Sigmoid colon (tissue), 6 donors: ENCODE measurements at regions not wholly inside any gene's neighbourhood (a gene's known extent, or its start where the extent isn't known, plus 50 kb on each side); places are given as distances from the start of the nearest gene placed in this dataset.

Source experiments
- DNase-seq: peaks from one replicate; pipeline ENCODE4 v3.0.0-alpha.2; 2019
- H3K27ac ChIP-seq, 4 donors: fragments of 200-600 bp; sonication (generic); one replicate each; pipeline ENCODE4 v1.5.1; 2016 to 2019; ENCODE audit warnings: mild to moderate bottlenecking in 1 of 4
- H3K27me3 ChIP-seq, 3 donors: fragments of 200-600 bp; sonication (generic); one replicate each; pipeline ENCODE4 v1.5.1; 2019; ENCODE audit warnings: mild to moderate bottlenecking in 1 of 3
- H3K36me3 ChIP-seq, 4 donors: fragments of 200-600 bp; sonication (generic); one replicate each; pipeline ENCODE4 v1.5.1; 2016 to 2019
- H3K4me1 ChIP-seq, 4 donors: fragments of 200-600 bp; sonication (generic); one replicate each; pipeline ENCODE4 v1.5.1; 2017 to 2019
- H3K4me3 ChIP-seq, 4 donors: fragments of 200-600 bp; sonication (generic); one replicate each; pipeline ENCODE4 v1.5.1; 2017 to 2019; ENCODE audit warnings: mild to moderate bottlenecking in 2 of 4, moderate library complexity in 1 of 4
- H3K9me3 ChIP-seq, 4 donors: fragments of 200-600 bp in 3 of 4; sonication (generic) in 3 of 4; one replicate each; pipeline versions ENCODE4 v1.5.1 to v1.6.1; 2013 to 2019
- CTCF ChIP-seq, 4 experiments: fragments of 450-650 bp in 3 of 4; fragments of 200-600 bp in 1 of 4; IDR thresholded peaks; one replicate each; pipeline ENCODE4 v1.5.1; 2016 to 2019; ENCODE audit warnings: antibody characterized with exemption in 4 of 4, mild to moderate bottlenecking in 3 of 4, moderate library complexity in 2 of 4
- EP300 ChIP-seq, 4 donors: sonication (generic); formaldehyde crosslinking; IDR thresholded peaks; one replicate each; pipeline ENCODE4 v1.6.1; 2017; ENCODE audit warnings: antibody characterized with exemption in 4 of 4
- POLR2A ChIP-seq, 2 donors: fragments of 450-650 bp; IDR thresholded peaks; one replicate each; pipeline ENCODE4 v1.6.1; 2016; ENCODE audit warnings: antibody characterized with exemption in 2 of 2, mild to moderate bottlenecking in 2 of 2, moderate library complexity in 2 of 2
- POLR2AphosphoS5 ChIP-seq, 4 donors: sonication (generic); formaldehyde crosslinking; IDR thresholded peaks; one replicate each; pipeline ENCODE4 v1.6.1; 2017; ENCODE audit warnings: antibody characterized with exemption in 4 of 4
- WGBS, 2 donors: extraction: QIAGEN DNeasy Blood & Tissue Kit; methylation state at CpG; one replicate each; pipeline ENCODE4 v1.1.7; 2013; 5-methylcytosine and 5-hydroxymethylcytosine counted together
- intact Hi-C: fragments of 100-400 bp; cut with DNase I; formaldehyde crosslinking; loops from one replicate; pipeline ENCODE4 v1.15.1; 2023
- donor health status: healthy with polysubstance abuse.
- donor health status: healthy.

- TF ChIP-seq POLR2AphosphoS5 (IDR thresholded peaks at IDR 0.05) (no peak), POLR2A (IDR thresholded peaks at IDR 0.05) (no peak), EP300 (IDR thresholded peaks at IDR 0.05) (no peak), CTCF (IDR thresholded peaks at IDR 0.05) (no peak)
- Histone ChIP-seq H3K4me3 (no peak overlapping the region), H3K36me3 (no peaks in the 10 kb centered on the region), H3K4me1 (no peaks in the 10 kb centered on the region), H3K27me3 (no peaks in the 10 kb centered on the region), H3K27ac (no peak overlapping the region), H3K9me3 (no peaks in the 10 kb centered on the region)
- intact Hi-C loops = no loop called here
- DNase-seq = no peak
These were observed 464.9 kb upstream of the RBMS3 start for GRCh38 chr3:28816017-28816416.

GRCh38 chr3:28824316-28824715 is 456.6 kb upstream of the RBMS3 start:
- Histone ChIP-seq H3K27ac (no peak overlapping the region), H3K4me3 (no peak overlapping the region), H3K9me3 (no peaks in the 10 kb centered on the region), H3K27me3 (no peaks in the 10 kb centered on the region), H3K36me3 (no peaks in the 10 kb centered on the region), H3K4me1 (no peaks in the 10 kb centered on the region)
- TF ChIP-seq EP300 (IDR thresholded peaks at IDR 0.05) = no peak
- no peak for TF ChIP-seq CTCF (IDR thresholded peaks at IDR 0.05)
- TF ChIP-seq POLR2A (IDR thresholded peaks at IDR 0.05) = no peak
- TF ChIP-seq POLR2AphosphoS5 (IDR thresholded peaks at IDR 0.05) = no peak
- 75 to 79% methylated on average over 1 of the region's 1 CpG for WGBS, 2 donors
- intact Hi-C loops = no loop called here
- no peak for DNase-seq

DNA sequence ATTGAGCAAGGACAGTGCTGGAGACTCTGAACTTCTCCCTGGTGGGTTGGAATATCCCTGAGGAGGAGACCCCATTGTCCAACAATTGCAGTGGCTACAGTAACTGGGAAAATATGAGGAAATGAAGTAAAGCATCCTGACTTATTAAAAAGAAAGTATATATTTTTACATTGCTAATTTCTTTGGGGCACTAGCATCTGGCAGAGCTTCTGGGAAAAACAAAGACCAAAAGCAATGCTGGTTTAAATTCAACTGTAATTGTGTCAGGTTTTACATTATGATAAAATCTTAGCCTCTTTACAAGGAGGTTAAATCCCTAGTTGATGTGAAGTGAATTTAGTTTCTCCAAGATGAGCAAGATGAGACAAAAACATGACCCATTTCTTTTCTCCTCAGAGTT is 454.0 kb upstream of the RBMS3 start:
- Histone ChIP-seq H3K4me1 (no peaks in the 10 kb centered on the region), H3K36me3 (no peaks in the 10 kb centered on the region), H3K4me3 (no peak overlapping the region), H3K9me3 (peaks cover 0 to 7% (median 0%) of the 10 kb centered on the region in 4 donors), H3K27ac (no peak overlapping the region), H3K27me3 (no peaks in the 10 kb centered on the region)
- intact Hi-C loops = no loop called here
- DNase-seq = no peak
- TF ChIP-seq POLR2A (IDR thresholded peaks at IDR 0.05) (no peak), POLR2AphosphoS5 (IDR thresholded peaks at IDR 0.05) (no peak), CTCF (IDR thresholded peaks at IDR 0.05) (no peak), EP300 (IDR thresholded peaks at IDR 0.05) (no peak)

DNA sequence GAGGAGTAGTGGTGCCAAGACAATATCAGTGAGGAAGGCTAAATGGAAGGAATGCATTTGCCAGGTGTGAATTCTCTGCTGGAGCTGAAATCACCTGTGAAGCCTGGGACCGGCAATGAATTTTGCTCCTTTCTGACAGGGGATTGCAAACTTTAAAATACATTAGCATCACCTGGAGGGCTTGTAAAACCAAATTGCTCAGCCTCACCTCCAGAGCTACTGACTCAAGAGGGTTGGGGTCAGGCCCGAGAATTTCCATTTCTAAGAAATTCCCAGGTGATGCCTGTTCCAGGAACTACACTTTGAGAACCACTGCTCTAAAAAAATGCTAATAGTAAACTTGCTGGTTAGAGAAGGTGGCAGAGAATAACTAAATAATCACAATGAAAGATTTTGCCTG is 445.6 kb upstream of the RBMS3 start:
- WGBS, 2 donors = 40 to 44% methylated on average over 2 of the region's 2 CpGs
- Histone ChIP-seq H3K4me1 (no peaks in the 10 kb centered on the region), H3K27ac (no peak overlapping the region), H3K4me3 (no peak overlapping the region), H3K9me3 (peaks cover 0 to 7% (median 0%) of the 10 kb centered on the region in 4 donors), H3K36me3 (no peaks in the 10 kb centered on the region), H3K27me3 (no peaks in the 10 kb centered on the region)
- no peak for DNase-seq
- intact Hi-C loops = no loop called here
- TF ChIP-seq EP300 (IDR thresholded peaks at IDR 0.05) (no peak), CTCF (IDR thresholded peaks at IDR 0.05) (no peak), POLR2A (IDR thresholded peaks at IDR 0.05) (no peak), POLR2AphosphoS5 (IDR thresholded peaks at IDR 0.05) (no peak)

DNA sequence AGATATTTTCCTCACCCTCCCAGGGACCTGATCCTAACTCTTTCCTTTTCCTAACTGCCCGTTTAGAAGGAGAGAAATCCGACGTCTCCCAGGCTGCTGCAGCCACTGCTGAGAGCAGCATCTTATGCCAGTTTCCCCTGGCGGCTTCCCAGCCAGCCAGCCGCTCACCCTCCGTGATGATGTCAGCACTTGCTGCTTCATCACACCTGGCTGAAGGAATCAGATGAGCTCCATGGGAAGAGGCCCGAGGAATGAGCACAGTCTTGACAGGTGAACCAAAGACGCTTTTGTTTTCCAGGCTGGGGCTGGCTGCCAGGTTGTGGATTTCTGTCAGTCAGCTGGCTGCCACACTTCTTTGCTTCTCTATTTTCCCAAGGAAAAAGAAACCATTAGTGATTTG is 445.1 kb upstream of the RBMS3 start:
- no peaks in the 10 kb centered on the region for H3K27me3 ChIP-seq
- WGBS, 2 donors = 34 to 59% methylated on average over 8 of the region's 8 CpGs
- H3K9me3 ChIP-seq = peaks cover 0 to 7% (median 0%) of the 10 kb centered on the region in 4 donors
- H3K4me1 ChIP-seq = no peaks in the 10 kb centered on the region
- no peaks in the 10 kb centered on the region for H3K36me3 ChIP-seq
- no peak overlapping the region for H3K27ac ChIP-seq
- TF ChIP-seq POLR2AphosphoS5 (IDR thresholded peaks at IDR 0.05) = no peak
- TF ChIP-seq POLR2A (IDR thresholded peaks at IDR 0.05) = no peak
- TF ChIP-seq CTCF (IDR thresholded peaks at IDR 0.05) = no peak
- TF ChIP-seq EP300 (IDR thresholded peaks at IDR 0.05) = no peak
- intact Hi-C loops = no loop called here
- DNase-seq = no peak
- H3K4me3 ChIP-seq = no peak overlapping the region
